K562 (cell line): ENCODE measurements at regions not wholly inside any gene's neighbourhood (a gene's known extent, or its start where the extent isn't known, plus 50 kb on each side); places are given as distances from the start of the nearest gene placed in this dataset.
A peak's percentile ranks its signal among the peaks of the same experiment; 100 is the strongest.

ENCODE experiments used
- ATAC-seq: fragments of 200-7000 bp; cut with Tn5 transposase; 3 replicates; pipeline ENCODE4 v1.9.1; 2020; ENCODE audit warnings: moderate library complexity
- BruUV-seq: library from RNA; stranded (reverse); fragments of 400-500 nt; replicated peaks from 2 replicates; lab custom pipeline; 2021; lab: Mats Ljungman, UMichigan
- CTCF ChIA-PET: fragments of 300-600 bp; formaldehyde crosslinking; extraction: SDS; loops from one replicate; lab custom pipeline; 2021; ENCODE audit warnings: low intra/inter-chr PET ratio; lab: Yijun Ruan, JAX
- POLR2A ChIA-PET: fragments of 300-600, 350-650 bp; sonication (Branson Sonifier 250); formaldehyde crosslinking; extraction: SDS; loops from one replicate; lab custom pipeline; 2021; ENCODE audit warnings: antibody characterized with exemption, inconsistent platforms; lab: Yijun Ruan, JAX
- DNase-seq, 4 experiments: peaks; one replicate each; pipeline versions ENCODE4 v3.0.0 to v3.0.0-alpha.2; 2011 to 2018; ENCODE audit warnings: low spot score in 3 of 4, mixed read lengths in 3 of 4; ENCODE audit errors: extremely low read depth in 1 of 4
- FAIRE-seq: peaks from 2 replicates; lab custom pipeline; 2011; peaks lifted over from hg19 to GRCh38; lab: Jason Lieb, UNC
- H2AFZ ChIP-seq: 2 replicates; pipeline ENCODE4 v1.6.0; 2011; ENCODE audit warnings: low read depth, low read length, control low read depth, inconsistent platforms
- H3K27ac ChIP-seq: fragments of 200-600 bp; 3 replicates; pipeline ENCODE4 v1.8.0; 2011; ENCODE audit warnings: low read depth, mild to moderate bottlenecking, control low read depth, inconsistent platforms, low read length, moderate library complexity, mixed read lengths; ENCODE audit errors: extremely low read depth
- H3K27me3 ChIP-seq, 2 experiments: fragments of 300-600 bp in 1 of 2; 2 replicates in 1 of 2; 3 replicates in 1 of 2; pipeline versions ENCODE4 v1.6.0 to v1.8.0; 2011; ENCODE audit warnings: inconsistent platforms in 2 of 2, low read length in 2 of 2, mild to moderate bottlenecking in 1 of 2, mixed read lengths in 1 of 2, moderate library complexity in 1 of 2; ENCODE audit not compliant: control insufficient read depth in 2 of 2, insufficient read depth in 2 of 2
- H3K36me3 ChIP-seq: fragments of 300-600 bp; 3 replicates; pipeline ENCODE4 v1.8.0; 2011; ENCODE audit warnings: mild to moderate bottlenecking, low read length, inconsistent platforms; ENCODE audit not compliant: control insufficient read depth, insufficient read depth
- H3K4me1 ChIP-seq, 2 experiments: fragments of 200-600 bp in 1 of 2; replicated peaks in 1 of 2; 2 replicates in 1 of 2; 3 replicates in 1 of 2; pipeline versions ENCODE4 v1.5.1 to v1.8.0; 2011; ENCODE audit warnings: inconsistent platforms in 2 of 2, low read length in 2 of 2, mild to moderate bottlenecking in 1 of 2, mixed read lengths in 1 of 2, moderate library complexity in 1 of 2; ENCODE audit not compliant: control insufficient read depth in 2 of 2, insufficient read depth in 2 of 2
- H3K4me2 ChIP-seq: 2 replicates; pipeline ENCODE4 v1.6.1; 2011; ENCODE audit warnings: low read length, control low read depth, inconsistent platforms, mixed read lengths; ENCODE audit not compliant: insufficient read depth
- H3K4me3 ChIP-seq: fragments of 200-600 bp; sonication (generic), shearing (Covaris generic); 2 replicates; pipeline ENCODE4 v1.5.1; 2016; ENCODE audit warnings: control low read depth, inconsistent platforms
- H3K79me2 ChIP-seq: fragments of 200-600 bp; 3 replicates; pipeline ENCODE4 v1.8.0; 2011; ENCODE audit warnings: low read length, inconsistent platforms; ENCODE audit not compliant: control insufficient read depth, insufficient read depth
- H3K9ac ChIP-seq, 2 experiments: 2 replicates each; pipeline versions ENCODE4 v1.6.0 to v1.6.1; 2011; ENCODE audit warnings: low read depth in 2 of 2, low read length in 2 of 2, control low read depth in 1 of 2, inconsistent platforms in 1 of 2, mild to moderate bottlenecking in 1 of 2, mixed read lengths in 1 of 2; ENCODE audit not compliant: insufficient read depth in 1 of 2
- H3K9me1 ChIP-seq: one replicate; pipeline ENCODE4 v1.6.0; 2011; ENCODE audit warnings: inconsistent platforms, mild to moderate bottlenecking, low read length, moderate library complexity; ENCODE audit not compliant: control insufficient read depth, insufficient read depth
- H3K9me3 ChIP-seq: replicated peaks from 2 replicates; pipeline ENCODE4 v1.5.1; 2011; ENCODE audit warnings: low read depth, low read length, inconsistent platforms; ENCODE audit not compliant: control insufficient read depth, insufficient read depth
- H4K20me1 ChIP-seq: replicated peaks from 2 replicates; pipeline ENCODE4 v1.6.1; 2011; ENCODE audit warnings: low read length, inconsistent platforms, mixed read lengths; ENCODE audit not compliant: control insufficient read depth, insufficient read depth
- CHD2 ChIP-seq: IDR thresholded peaks from 2 replicates; pipeline ENCODE4 v1.6.1; 2011; ENCODE audit warnings: low read depth, low read length
- GTF2A2 ChIP-seq: IDR thresholded peaks from 2 replicates; pipeline ENCODE4 v1.6.1; 2016; ENCODE audit warnings: mild to moderate bottlenecking, missing genetic modification characterization, missing compliant biosample characterization
- MCM7 ChIP-seq, 2 experiments: fragments of 450-650 bp; IDR thresholded peaks; 2 replicates each; pipeline ENCODE4 v1.6.1; 2016 to 2018
- SREBF1 ChIP-seq: fragments of 150-350 bp; IDR thresholded peaks from 2 replicates; pipeline ENCODE4 v1.6.1; 2014; ENCODE audit warnings: antibody characterized with exemption, low read depth, low read length, borderline replicate concordance
- ZBTB1 ChIP-seq: sonication (generic); formaldehyde crosslinking; IDR thresholded peaks from 2 replicates; pipeline ENCODE4 v1.8.1; 2023; ENCODE audit warnings: missing genetic modification reagents, low read depth, mild to moderate bottlenecking, borderline replicate concordance
- WGBS: fragments of 100-300 bp; shearing (Covaris generic); methylation state at CpG from one replicate; pipeline ENCODE4 v1.1.6; 2016; ENCODE audit warnings: low coverage, mixed read lengths; ENCODE audit not compliant: insufficient coverage; ENCODE audit errors: missing lambda C conversion rate; 5-methylcytosine and 5-hydroxymethylcytosine counted together
- in situ Hi-C: fragments of 300-500 bp; cut with MboI; formaldehyde crosslinking; loops from 4 replicates; pipeline ENCODE4 v1.15.0; 2018; ENCODE audit warnings: inconsistent platforms, mixed read lengths
- intact Hi-C: fragments of 100-400 bp; cut with micrococcal nuclease; formaldehyde crosslinking; loops from 2 replicates; pipeline ENCODE4 v1.14.2; 2022
- TF ChIP-seq, protein P1 (sequence below): fragments of 200-800 bp; sonication (Bioruptor generic); IDR thresholded peaks from 2 replicates; pipeline ENCODE4 v1.6.1; 2017; ENCODE audit warnings: missing genetic modification characterization, missing compliant biosample characterization
- TF ChIP-seq, protein P2 (sequence below), 2 experiments: IDR thresholded peaks in 1 of 2; conservative IDR thresholded peaks in 1 of 2; 2 replicates each; pipeline ENCODE4 v1.6.1; 2016; ENCODE audit warnings: low read depth in 2 of 2, mild to moderate bottlenecking in 1 of 2, missing compliant biosample characterization in 1 of 2, missing genetic modification characterization in 1 of 2, moderate library complexity in 1 of 2
- TF ChIP-seq, protein P3 (sequence below): sonication (generic); formaldehyde crosslinking; IDR thresholded peaks from 2 replicates; pipeline ENCODE4 v1.8.0; 2022; ENCODE audit warnings: mild to moderate bottlenecking, missing genetic modification reagents, borderline replicate concordance
- TF ChIP-seq, protein P4 (sequence below): sonication (generic); formaldehyde crosslinking; IDR thresholded peaks from 2 replicates; pipeline ENCODE4 v1.8.1; 2022; ENCODE audit warnings: missing genetic modification reagents

DNA sequence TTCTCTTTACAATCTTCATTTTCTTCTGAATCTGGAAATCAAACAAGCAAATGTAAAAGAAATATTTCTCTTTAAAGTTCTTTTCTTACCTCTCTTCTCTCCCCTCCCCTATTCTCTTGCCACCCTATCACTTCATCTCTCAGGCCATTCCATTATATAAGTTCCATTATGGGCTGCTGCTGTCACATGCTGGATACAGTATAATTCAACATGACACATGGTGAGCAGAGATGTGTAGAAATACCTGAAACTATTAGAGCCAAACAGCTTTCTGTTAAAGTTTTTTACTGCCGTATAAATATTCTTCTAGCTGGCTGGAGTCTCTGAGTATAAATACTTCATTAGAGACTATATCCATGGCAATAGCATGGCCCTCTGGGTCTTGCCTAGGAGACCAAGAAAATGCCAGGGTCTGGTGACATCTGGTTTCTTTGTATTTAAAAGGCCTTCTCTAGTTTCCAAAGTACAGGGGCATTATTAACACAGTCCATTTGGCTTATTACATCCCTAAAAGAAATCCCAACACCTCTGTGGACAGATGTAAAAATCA lies 139.6 kb downstream of the TFAP2B start (continued):
- TF ChIP-seq, protein P1, sequence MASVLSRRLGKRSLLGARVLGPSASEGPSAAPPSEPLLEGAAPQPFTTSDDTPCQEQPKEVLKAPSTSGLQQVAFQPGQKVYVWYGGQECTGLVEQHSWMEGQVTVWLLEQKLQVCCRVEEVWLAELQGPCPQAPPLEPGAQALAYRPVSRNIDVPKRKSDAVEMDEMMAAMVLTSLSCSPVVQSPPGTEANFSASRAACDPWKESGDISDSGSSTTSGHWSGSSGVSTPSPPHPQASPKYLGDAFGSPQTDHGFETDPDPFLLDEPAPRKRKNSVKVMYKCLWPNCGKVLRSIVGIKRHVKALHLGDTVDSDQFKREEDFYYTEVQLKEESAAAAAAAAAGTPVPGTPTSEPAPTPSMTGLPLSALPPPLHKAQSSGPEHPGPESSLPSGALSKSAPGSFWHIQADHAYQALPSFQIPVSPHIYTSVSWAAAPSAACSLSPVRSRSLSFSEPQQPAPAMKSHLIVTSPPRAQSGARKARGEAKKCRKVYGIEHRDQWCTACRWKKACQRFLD (CRISPR knock-in tag): no peak
- TF ChIP-seq, protein P2, sequence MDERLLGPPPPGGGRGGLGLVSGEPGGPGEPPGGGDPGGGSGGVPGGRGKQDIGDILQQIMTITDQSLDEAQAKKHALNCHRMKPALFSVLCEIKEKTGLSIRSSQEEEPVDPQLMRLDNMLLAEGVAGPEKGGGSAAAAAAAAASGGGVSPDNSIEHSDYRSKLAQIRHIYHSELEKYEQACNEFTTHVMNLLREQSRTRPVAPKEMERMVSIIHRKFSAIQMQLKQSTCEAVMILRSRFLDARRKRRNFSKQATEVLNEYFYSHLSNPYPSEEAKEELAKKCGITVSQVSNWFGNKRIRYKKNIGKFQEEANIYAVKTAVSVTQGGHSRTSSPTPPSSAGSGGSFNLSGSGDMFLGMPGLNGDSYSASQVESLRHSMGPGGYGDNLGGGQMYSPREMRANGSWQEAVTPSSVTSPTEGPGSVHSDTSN (CRISPR knock-in tag; IDR thresholded peaks at IDR 0.05; ENCODE audit: low read depth): no peak
- TF ChIP-seq, protein P2 (tag; conservative IDR thresholded peaks at IDR 0.05; ENCODE audit: low read depth): peak; percentile 64

DNA sequence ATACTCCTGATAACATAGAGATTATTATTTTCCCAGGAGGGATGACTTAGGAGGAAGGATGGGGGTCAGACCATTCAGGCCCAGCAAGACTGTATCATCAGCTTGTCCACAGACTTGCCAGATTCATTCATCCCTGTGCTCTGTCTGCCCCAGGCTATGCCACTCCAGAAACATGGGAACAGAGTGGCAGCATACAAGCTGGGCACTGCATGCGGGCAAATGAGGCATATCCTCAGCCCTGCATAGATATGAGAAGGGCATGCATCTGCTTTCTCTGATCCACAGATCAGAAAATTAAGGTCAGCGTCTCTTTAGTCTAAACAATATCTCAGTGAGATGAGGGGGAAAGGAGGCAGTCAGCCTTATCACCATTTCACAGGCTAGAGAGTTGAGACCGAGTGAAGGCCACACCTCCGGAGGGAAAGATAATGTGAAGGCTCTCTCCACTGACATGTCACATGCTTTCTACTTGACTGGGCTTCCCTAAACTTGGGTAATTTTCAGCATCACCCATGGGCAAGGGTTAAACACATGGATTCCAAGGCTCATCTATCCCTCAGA lies 140.5 kb downstream of the TFAP2B start:
- H3K4me2 ChIP-seq: peak overlapping the region; percentile 65
- H3K27me3 ChIP-seq: no peaks in the 10 kb centered on the region
- H3K9me3 ChIP-seq: no peaks in the 10 kb centered on the region
- no peaks in the 10 kb centered on the region for H3K36me3 ChIP-seq
- in situ Hi-C loops (no loop called here), intact Hi-C loops (loop anchor here (2.0 kb wide), 2 partner anchors 92 to 142 kb away; no protein-coding TSS in a partner anchor)
- H3K4me1 ChIP-seq: peaks cover 20 to 65% of the 10 kb centered on the region in 2 experiments
- WGBS: 2% methylated on average over 4 of the region's 4 CpGs
- DNase-seq: peak; percentile 57 to 95 (median 78)
- H3K79me2 ChIP-seq: no peaks in the 10 kb centered on the region
- H3K9ac ChIP-seq: peak overlapping the region; percentile 11 to 38; a peak in 1 of 4 replicates
- H2AFZ ChIP-seq: peak overlapping the region; percentile 37
- ChIA-PET CTCF (no interaction called here), POLR2A (interaction anchor here (0.5 to 1.4 kb wide), 4 partner anchors 15 to 351 kb away, joined by 3 to 4 read pairs (median 3); no protein-coding TSS in a partner anchor)
- no TSS peak for BruUV-seq
- peak; percentile 94 for ATAC-seq
- H3K27ac ChIP-seq: peak overlapping the region; percentile 46; the same call in 2 of the 3 replicates
- H4K20me1 ChIP-seq: no peaks in the 10 kb centered on the region
- no peaks in the 10 kb centered on the region for H3K9me1 ChIP-seq
- H3K4me3 ChIP-seq: no peak overlapping the region
- FAIRE-seq: peak; percentile 99
- TF ChIP-seq, protein P3, sequence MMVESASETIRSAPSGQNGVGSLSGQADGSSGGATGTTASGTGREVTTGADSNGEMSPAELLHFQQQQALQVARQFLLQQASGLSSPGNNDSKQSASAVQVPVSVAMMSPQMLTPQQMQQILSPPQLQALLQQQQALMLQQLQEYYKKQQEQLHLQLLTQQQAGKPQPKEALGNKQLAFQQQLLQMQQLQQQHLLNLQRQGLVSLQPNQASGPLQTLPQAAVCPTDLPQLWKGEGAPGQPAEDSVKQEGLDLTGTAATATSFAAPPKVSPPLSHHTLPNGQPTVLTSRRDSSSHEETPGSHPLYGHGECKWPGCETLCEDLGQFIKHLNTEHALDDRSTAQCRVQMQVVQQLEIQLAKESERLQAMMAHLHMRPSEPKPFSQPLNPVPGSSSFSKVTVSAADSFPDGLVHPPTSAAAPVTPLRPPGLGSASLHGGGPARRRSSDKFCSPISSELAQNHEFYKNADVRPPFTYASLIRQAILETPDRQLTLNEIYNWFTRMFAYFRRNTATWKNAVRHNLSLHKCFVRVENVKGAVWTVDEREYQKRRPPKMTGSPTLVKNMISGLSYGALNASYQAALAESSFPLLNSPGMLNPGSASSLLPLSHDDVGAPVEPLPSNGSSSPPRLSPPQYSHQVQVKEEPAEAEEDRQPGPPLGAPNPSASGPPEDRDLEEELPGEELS (CRISPR knock-in tag): no peak
- no peak for TF ChIP-seq ZBTB1 (CRISPR knock-in tag)
- TF ChIP-seq CHD2: no peak
- no peak for TF ChIP-seq SREBF1
- TF ChIP-seq GTF2A2: no peak
- TF ChIP-seq, protein P1 (CRISPR knock-in tag): no peak; the same call in 1 of the 2 replicates
- no peak for TF ChIP-seq MCM7 (IDR thresholded peaks at IDR 0.05)
- TF ChIP-seq, protein P4, sequence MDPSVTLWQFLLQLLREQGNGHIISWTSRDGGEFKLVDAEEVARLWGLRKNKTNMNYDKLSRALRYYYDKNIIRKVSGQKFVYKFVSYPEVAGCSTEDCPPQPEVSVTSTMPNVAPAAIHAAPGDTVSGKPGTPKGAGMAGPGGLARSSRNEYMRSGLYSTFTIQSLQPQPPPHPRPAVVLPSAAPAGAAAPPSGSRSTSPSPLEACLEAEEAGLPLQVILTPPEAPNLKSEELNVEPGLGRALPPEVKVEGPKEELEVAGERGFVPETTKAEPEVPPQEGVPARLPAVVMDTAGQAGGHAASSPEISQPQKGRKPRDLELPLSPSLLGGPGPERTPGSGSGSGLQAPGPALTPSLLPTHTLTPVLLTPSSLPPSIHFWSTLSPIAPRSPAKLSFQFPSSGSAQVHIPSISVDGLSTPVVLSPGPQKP: no peak
